ENCODE measurements at regions not wholly inside any gene's neighbourhood (a gene's known extent, or its start where the extent isn't known, plus 50 kb on each side); places are given as distances from the start of the nearest gene placed in this dataset.

DNA sequence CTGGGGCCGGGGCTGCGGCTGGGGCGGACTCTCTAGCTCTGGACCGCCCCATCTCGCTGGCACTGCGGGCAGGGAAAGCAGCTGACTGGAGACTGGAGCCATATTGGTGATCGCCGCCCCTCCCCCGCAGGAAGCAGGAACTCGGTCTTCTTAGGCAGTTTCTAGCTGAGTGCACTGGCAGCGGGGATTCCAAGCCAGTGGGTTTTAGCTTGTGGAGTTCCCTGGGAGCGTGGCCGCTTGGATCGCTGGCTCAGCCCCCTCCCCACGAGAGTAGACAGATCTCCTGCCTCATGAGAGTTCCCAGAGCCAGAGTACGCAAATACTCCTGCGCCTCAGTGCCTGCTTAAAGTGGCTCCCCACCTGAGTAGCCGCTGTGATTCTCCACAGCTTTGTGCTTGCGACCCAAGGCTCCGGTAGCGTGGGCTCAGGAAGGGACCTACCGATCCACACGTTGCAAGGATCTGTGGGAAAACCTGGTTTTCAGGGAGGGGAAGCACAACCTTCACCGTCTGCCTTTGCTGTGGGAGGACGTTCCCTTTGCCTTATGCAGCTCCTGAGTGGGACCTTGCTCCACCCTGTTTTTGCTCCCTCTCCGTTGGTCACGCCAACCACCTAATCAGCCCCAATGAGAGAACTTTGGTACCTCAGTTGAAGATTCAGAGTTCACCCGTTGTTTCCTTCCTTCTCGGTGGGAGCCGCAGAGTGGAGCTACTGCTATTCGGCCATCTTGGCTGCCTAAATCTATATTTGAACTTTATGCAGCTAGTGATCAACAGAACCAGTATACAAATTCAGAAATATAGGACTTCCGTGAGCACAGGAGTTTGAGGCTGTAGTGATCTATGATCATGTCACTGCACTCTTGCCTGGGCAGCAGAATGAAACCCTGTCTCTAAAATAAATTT is 803.9 kb upstream of the PCDH10 start:
- TF ChIP-seq, protein P1, sequence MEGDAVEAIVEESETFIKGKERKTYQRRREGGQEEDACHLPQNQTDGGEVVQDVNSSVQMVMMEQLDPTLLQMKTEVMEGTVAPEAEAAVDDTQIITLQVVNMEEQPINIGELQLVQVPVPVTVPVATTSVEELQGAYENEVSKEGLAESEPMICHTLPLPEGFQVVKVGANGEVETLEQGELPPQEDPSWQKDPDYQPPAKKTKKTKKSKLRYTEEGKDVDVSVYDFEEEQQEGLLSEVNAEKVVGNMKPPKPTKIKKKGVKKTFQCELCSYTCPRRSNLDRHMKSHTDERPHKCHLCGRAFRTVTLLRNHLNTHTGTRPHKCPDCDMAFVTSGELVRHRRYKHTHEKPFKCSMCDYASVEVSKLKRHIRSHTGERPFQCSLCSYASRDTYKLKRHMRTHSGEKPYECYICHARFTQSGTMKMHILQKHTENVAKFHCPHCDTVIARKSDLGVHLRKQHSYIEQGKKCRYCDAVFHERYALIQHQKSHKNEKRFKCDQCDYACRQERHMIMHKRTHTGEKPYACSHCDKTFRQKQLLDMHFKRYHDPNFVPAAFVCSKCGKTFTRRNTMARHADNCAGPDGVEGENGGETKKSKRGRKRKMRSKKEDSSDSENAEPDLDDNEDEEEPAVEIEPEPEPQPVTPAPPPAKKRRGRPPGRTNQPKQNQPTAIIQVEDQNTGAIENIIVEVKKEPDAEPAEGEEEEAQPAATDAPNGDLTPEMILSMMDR (IDR thresholded peaks at IDR 0.05; ENCODE audit: poor library complexity): no peak
- TF ChIP-seq EZH2phosphoT487 (IDR thresholded peaks at IDR 0.05; ENCODE audit: low read depth, severe bottlenecking, unreplicated experiment) (no peak), EZH2 (IDR thresholded peaks at IDR 0.05; ENCODE audit: borderline replicate concordance) (no peak)
